HL-60 (cell line): ENCODE measurements at regions not wholly inside any gene's neighbourhood (a gene's known extent, or its start where the extent isn't known, plus 50 kb on each side); places are given as distances from the start of the nearest gene placed in this dataset.

Experiments
- DNase-seq, 2 experiments: peaks; one replicate each; pipeline ENCODE4 v3.0.0-alpha.2; 2010 to 2020; ENCODE audit warnings: low read depth in 1 of 2, low spot score in 1 of 2
- H3K27ac ChIP-seq: fragments of 250-450 bp; sonication (Bioruptor Pico); replicated peaks from 2 replicates; pipeline ENCODE4 v1.5.1; 2020; ENCODE audit warnings: mild to moderate bottlenecking, moderate library complexity
- H3K27me3 ChIP-seq: fragments of 250-450 bp; sonication (Bioruptor Pico); 2 replicates; pipeline ENCODE4 v1.5.1; 2021; ENCODE audit warnings: mild to moderate bottlenecking, moderate library complexity; ENCODE audit not compliant: insufficient read depth, poor library complexity, severe bottlenecking
- H3K4me3 ChIP-seq: replicated peaks from 2 replicates; pipeline ENCODE4 v1.5.1; 2011; ENCODE audit warnings: mild to moderate bottlenecking, control low read depth, low read length; ENCODE audit not compliant: insufficient read depth
- CTCF ChIP-seq: IDR thresholded peaks from one replicate; pipeline ENCODE4 v1.5.1; 2011; ENCODE audit warnings: low read length, control low read depth, inconsistent platforms; ENCODE audit not compliant: insufficient read depth
- GABPA ChIP-seq: IDR thresholded peaks from 2 replicates; pipeline ENCODE4 v1.6.1; 2012; ENCODE audit warnings: low read depth
- POLR2AphosphoS5 ChIP-seq: IDR thresholded peaks from 2 replicates; pipeline ENCODE4 v1.6.1; 2012; ENCODE audit warnings: low read depth
- REST ChIP-seq: IDR thresholded peaks from 2 replicates; pipeline ENCODE4 v1.6.1; 2012; ENCODE audit warnings: low read depth; ENCODE audit not compliant: insufficient replicate concordance
- SPI1 ChIP-seq: IDR thresholded peaks from 2 replicates; pipeline ENCODE4 v1.6.1; 2012; ENCODE audit warnings: low read depth, mild to moderate bottlenecking, borderline replicate concordance

DNA sequence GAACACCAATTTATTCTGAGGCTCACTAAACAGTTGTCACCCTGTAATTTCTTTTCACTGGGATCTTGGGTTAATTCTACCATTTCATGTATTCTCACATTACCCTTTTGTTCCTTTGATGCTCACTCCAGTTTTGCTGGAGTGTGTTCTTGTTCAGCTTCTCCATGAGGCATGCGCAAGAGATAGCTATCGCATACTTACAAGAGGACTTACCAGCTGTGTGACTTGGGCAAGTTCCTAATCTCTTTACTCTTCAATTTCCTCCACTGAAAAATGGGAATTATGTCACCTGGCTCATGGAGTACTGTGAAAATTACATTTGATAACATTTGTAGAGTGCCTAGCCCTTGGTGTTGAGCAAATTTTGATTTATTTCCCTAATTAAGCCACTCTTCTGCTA is 56.5 kb upstream of the JDP2 start:
- H3K27ac ChIP-seq = no peak overlapping the region
- H3K27me3 ChIP-seq = no peaks in the 10 kb centered on the region
- DNase-seq = no peak
- TF ChIP-seq REST = no peak
- no peak for TF ChIP-seq SPI1
- no peak for TF ChIP-seq CTCF
- no peak for TF ChIP-seq GABPA
- no peak for TF ChIP-seq POLR2AphosphoS5
- H3K4me3 ChIP-seq = no peak overlapping the region

- TF ChIP-seq REST (no peak), SPI1 (no peak), GABPA (no peak), POLR2AphosphoS5 (no peak), CTCF (no peak)
- H3K4me3 ChIP-seq = no peak overlapping the region
- no peaks in the 10 kb centered on the region for H3K27me3 ChIP-seq
- H3K27ac ChIP-seq = no peak overlapping the region
- DNase-seq = no peak
These were observed 55.6 kb upstream of the JDP2 start for GRCh38 chr14:75372260-75372659.

GRCh38 chr14:75373133-75373532 is 54.7 kb upstream of the JDP2 start:
- DNase-seq = no peak
- Histone ChIP-seq H3K27ac (no peak overlapping the region), H3K4me3 (no peak overlapping the region), H3K27me3 (no peaks in the 10 kb centered on the region)
- TF ChIP-seq CTCF = no peak
- no peak for TF ChIP-seq GABPA
- TF ChIP-seq REST = no peak
- TF ChIP-seq SPI1 = no peak
- TF ChIP-seq POLR2AphosphoS5 = no peak
